ENCODE measurements at regions not wholly inside any gene's neighbourhood (a gene's known extent, or its start where the extent isn't known, plus 50 kb on each side); places are given as distances from the start of the nearest gene placed in this dataset.

GRCh38 chr4:38566806-38567398, 97.1 kb upstream of the KLF3 start:
- no peak for TF ChIP-seq CTCF (IDR thresholded peaks at IDR 0.05)
- no peak for TF ChIP-seq POLR2A (IDR thresholded peaks at IDR 0.05)
